Ammon's horn (tissue), 1 donor: ENCODE measurements at regions not wholly inside any gene's neighbourhood (a gene's known extent, or its start where the extent isn't known, plus 50 kb on each side); places are given as distances from the start of the nearest gene placed in this dataset.

Source experiments
- DNase-seq: peaks from one replicate; pipeline ENCODE4 v3.0.0-alpha.2; 2016; ENCODE audit warnings: low spot score

- DNase-seq, result no peak
These were observed 51.8 kb upstream of the PAX1 start for GRCh38 chr20:21653628-21654027.

DNA sequence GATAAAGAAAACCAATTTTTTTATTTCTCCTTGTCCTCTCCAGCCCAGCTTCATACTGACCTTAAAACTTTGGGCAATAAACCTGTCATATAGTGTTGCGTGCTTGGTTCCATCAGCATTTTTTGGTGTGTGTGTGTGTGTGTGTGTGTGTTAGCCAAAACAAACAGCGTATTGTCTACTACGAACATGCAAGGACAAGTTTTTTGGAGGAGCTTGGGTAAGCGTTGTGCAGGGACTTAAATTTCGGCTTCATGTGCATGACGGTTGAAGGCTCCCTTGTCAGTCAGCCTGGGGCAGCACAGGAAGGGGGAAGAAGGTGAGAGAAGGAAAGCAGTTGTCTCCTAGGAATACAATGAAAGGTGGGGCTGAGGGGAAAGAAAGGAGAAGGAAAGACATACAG, 62.0 kb upstream of the PAX1 start:
- no peak for DNase-seq

- DNase-seq, result no peak
These were observed 64.9 kb upstream of the PAX1 start for GRCh38 chr20:21640556-21640955.

DNA sequence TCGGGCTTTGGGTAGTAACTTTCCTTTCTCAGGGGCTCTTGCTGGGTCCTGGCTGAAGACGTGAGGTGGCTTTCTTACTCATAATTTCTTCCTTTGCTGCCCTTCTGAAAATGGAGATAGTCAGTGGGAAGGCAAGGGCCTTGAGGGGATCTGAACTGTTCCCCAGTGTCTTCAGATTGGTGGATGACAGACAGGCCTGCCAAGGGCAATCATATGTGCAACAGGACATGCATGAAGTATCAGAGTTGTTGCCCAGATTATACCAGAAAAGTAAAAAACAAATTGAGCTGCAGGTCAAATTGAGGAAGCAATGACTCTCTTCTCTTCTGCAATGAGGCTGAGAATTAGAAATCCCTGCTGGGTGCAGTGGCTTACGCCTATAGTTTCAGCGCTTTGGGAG, 71.6 kb upstream of the PAX1 start:
- no peak for DNase-seq

DNA sequence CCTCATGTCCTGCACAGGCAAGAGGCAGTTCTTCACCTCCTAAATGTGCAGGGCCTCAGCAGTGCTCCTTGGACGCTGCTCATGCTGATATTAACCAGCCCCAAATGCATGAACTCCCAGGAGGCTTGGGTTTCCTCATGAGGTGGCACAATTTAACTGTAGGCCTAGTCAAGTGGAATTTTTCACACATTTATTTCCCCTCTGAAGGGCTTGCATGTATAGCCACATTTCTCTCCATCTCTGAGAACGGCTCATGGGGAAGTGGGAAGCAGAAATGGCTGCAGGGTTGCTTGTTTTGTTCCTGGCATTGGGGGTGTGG, 72.8 kb upstream of the PAX1 start:
- no peak for DNase-seq

GRCh38 chr20:21632031-21632734, 73.3 kb upstream of the PAX1 start:
- DNase-seq, result no peak

GRCh38 chr20:21628800-21629199, 76.7 kb upstream of the PAX1 start:
- no peak for DNase-seq

DNA sequence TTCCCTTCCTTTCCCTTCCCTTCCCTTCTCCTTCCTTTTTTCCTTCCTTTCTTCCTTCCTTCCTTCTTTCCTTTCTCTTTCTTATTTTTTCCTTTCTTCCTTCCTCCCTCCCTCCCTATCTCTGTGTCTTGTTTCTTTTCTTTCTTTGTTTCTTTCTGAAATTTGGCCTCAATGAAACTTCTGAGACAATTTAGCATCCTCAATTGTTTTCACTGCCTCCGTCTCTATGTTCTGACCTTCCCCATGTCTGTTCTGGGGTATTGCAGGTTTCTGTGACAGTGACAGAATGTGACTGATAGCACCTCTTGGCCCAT, 81.7 kb upstream of the PAX1 start:
- DNase-seq, result no peak

DNA sequence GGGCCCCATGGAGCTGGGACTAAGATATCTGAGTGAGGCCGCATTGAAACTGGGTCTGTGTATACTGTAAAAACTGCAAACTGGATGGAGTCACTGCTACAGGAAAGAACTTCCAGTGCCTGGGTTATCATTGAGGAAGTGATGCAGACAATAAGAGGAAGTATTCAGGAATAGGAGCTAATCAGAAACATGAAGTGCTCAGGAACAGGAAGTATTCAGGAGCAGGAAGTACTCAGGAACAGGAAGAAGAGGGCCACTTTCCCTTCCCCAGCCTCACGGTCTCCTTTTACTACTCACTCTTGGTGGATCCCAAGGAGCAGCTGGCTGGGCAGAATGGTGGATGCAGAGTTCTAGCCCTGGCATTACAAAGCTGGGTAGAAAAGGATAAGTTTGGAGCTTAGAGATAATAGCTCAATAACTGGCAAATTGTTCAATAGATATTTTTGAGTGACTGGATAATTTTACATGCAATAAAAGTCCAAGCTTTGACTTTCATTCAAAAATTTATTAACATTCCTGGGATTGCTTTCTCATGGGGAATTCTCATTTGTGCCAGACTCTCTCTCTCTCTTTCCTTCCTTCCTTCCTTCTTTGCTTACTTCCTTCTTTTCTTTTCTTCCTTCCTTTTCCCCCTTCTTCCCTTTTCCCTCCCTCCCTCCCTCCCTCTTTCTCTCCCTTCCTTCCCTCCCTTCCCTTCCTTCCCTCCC, 82.2 kb upstream of the PAX1 start:
- no peak for DNase-seq

- DNase-seq, result no peak
These were observed 83.2 kb upstream of the PAX1 start for GRCh38 chr20:21622097-21622857.

- no peak for DNase-seq
These were observed 86.6 kb upstream of the PAX1 start for GRCh38 chr20:21618759-21619416.

DNA sequence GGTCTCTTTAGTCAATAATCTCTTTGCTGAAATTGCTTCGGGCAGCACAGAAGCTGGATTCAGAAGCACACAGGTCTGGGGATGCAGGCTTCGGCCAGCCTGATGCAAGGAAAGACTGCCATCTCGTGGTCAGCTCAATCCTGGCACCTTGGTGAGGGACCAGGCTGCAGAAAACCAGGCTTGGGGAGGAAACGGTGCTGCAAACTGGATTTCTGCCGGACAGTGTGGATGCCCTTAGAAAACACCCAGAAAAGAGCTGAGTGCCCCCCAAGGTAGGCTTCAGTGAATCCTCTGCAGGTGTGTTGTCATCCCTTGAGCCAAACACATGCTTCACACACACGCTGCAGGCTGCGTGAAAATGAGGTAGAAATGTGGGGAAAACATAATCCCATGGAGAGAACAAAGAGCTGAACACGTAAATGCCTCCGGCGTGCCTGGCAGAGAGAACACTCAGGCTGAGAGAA, 89.8 kb upstream of the PAX1 start:
- peak; percentile 96 for DNase-seq

DNA sequence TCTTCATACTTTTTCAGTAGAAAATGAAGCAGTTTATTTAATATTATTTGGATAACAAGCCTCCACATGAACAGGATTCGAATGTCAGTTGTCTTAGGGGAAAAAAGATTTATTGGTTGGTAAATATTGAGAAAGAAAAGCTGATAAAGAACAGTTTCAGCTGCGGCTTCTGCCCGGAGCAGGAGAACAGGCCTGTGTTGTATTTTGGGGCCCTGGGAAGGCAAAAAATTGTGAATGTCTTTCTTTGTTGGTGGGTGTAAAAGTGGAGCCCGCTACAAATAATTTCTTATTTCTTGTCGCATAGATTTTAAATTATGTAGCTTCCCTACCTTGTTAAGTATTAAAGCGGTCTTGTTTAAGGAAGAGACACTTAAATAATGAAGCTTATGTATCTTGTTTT, 90.5 kb upstream of the PAX1 start:
- DNase-seq, result peak; percentile 12

- DNase-seq, result no peak
These were observed 92.0 kb upstream of the PAX1 start for GRCh38 chr20:21613512-21613911.

- DNase-seq, result no peak
These were observed 95.5 kb upstream of the PAX1 start for GRCh38 chr20:21609981-21610380.

GRCh38 chr20:21609221-21609620, 95.4 kb upstream of the NKX2-2 start:
- peak; percentile 83 for DNase-seq

DNA sequence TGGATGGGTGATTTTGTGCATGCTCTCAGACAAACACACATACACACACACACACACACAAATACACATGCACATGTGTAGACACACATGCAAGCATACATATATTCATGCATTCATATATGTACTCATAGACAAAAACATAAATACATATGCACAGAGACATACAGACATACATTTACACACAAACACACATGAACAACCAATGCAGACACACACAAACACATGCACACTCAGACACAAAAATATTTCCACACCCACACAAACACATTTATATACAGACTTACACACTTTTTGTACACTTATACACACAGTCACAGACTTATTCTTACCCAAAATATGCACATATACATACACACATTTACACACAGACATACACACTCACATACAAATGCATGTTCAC, 94.9 kb upstream of the NKX2-2 start:
- no peak for DNase-seq

DNA sequence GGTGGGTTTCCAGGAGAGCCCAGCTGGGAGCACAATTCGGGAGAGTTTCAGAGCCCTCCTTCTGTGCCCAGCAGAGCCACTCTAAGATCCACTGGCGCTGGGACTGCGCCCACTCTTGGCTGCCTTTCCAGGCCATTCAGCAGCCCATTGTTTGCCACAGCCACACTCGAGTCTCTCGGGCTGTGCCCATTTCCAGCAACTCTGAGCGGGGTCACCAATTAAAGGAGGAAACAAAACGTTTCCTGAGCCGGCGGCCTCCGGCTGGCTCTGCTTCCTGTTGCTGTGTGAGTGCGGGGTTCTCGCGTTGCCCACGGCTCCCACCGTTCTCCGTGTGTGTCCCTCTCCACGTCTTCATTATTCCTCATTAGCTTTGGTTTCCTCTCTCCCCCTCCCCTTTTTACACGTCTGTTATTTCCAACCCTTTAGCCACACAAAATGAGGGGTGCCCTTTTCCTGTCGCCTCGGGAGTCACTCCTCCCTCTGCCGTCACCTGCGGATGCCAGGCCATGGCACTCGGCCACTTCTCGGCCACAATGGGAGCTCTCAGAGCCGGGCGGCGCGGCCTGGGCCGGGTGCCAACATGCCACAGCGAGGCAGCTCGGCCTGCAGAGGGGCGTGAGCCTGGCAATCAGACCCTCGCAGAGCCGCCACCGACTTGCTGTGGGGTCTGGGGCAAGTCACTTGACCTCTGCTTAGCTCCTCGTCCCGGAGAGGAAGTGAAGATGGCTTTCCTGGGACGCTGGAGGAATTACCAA, 94.3 kb upstream of the NKX2-2 start:
- DNase-seq, result peak; percentile 91

- DNase-seq, result no peak
These were observed 87.9 kb upstream of the NKX2-2 start for GRCh38 chr20:21601799-21602198.

- DNase-seq, result no peak
These were observed 72.8 kb upstream of the NKX2-2 start for GRCh38 chr20:21586682-21587081.

- no peak for DNase-seq
These were observed 69.8 kb upstream of the NKX2-2 start for GRCh38 chr20:21583486-21584168.
